ENCODE measurements at regions not wholly inside any gene's neighbourhood (a gene's known extent, or its start where the extent isn't known, plus 50 kb on each side); places are given as distances from the start of the nearest gene placed in this dataset.
A peak's percentile ranks its signal among the peaks of the same experiment; 100 is the strongest.

DNA sequence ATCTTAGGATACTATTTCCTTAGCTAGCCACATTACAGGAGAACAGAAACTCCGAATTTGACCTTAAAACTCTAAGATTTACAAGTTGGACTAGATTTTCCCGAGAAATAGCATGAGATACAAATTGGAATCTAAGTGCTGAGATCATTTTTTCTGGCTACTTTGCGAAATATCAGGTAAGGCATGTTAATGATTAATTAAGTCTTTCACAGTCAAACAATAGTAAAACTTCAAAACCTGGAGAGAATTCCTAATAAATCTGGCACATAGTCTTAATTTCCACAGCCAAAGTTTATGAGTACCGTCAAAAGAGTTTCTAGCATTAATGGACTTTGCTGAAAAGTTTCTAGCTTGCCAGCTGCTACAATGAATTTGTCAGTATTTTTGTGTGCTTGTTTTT lies 379.5 kb upstream of the TOM1L1 start:
- Histone ChIP-seq H3K9me3 (ENCODE audit: insufficient read depth, low read depth, low read length) (no peaks in the 10 kb centered on the region), H3K4me3 (ENCODE audit: low read length) (no peak overlapping the region), H3K9ac (ENCODE audit: low read depth, low read length) (no peak overlapping the region), H3K27me3 (ENCODE audit: insufficient read depth, low read length) (no peaks in the 10 kb centered on the region), H3K27ac (ENCODE audit: low read length) (no peak overlapping the region), H3K36me3 (ENCODE audit: insufficient read depth, low read depth, low read length) (no peaks in the 10 kb centered on the region), H3K4me1 (ENCODE audit: insufficient read depth, low read length) (no peaks in the 10 kb centered on the region)

DNA sequence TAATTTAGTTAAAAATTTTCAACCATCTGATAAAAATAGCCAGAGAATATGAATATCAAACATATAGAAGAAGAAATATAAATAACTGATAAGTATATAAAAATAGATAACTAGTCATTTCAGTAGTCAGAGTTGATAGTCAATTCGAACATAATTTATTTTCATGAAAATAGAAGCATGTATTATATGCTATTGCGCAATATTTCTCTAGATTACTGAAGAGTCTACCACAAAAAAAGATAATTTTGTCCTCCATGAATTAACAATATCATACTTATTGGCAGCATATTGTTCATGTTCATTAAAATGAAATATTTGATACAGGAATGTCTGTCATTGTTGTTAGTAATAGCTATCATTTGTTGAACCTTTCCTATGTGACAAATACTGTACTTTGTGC lies 376.2 kb upstream of the TOM1L1 start:
- Histone ChIP-seq H3K4me3 (ENCODE audit: low read length) (no peak overlapping the region), H3K4me1 (ENCODE audit: insufficient read depth, low read length) (no peaks in the 10 kb centered on the region), H3K9me3 (ENCODE audit: insufficient read depth, low read depth, low read length) (no peaks in the 10 kb centered on the region), H3K36me3 (ENCODE audit: insufficient read depth, low read depth, low read length) (no peaks in the 10 kb centered on the region), H3K27ac (ENCODE audit: low read length) (no peak overlapping the region), H3K9ac (ENCODE audit: low read depth, low read length) (no peak overlapping the region), H3K27me3 (ENCODE audit: insufficient read depth, low read length) (no peaks in the 10 kb centered on the region)

GRCh38 chr17:54527941-54528340 lies 372.7 kb upstream of the TOM1L1 start:
- no peaks in the 10 kb centered on the region for H3K9me3 ChIP-seq (ENCODE audit: insufficient read depth, low read depth, low read length)
- H3K4me3 ChIP-seq (ENCODE audit: low read length) = no peak overlapping the region
- no peaks in the 10 kb centered on the region for H3K36me3 ChIP-seq (ENCODE audit: insufficient read depth, low read depth, low read length)

GRCh38 chr17:54530398-54530797 lies 370.3 kb upstream of the TOM1L1 start:
- Histone ChIP-seq H3K36me3 (ENCODE audit: insufficient read depth, low read depth, low read length) (no peaks in the 10 kb centered on the region), H3K27ac (ENCODE audit: low read length) (no peak overlapping the region), H3K4me3 (ENCODE audit: low read length) (no peak overlapping the region), H3K27me3 (ENCODE audit: insufficient read depth, low read length) (no peaks in the 10 kb centered on the region), H3K4me1 (ENCODE audit: insufficient read depth, low read length) (no peaks in the 10 kb centered on the region), H3K9me3 (ENCODE audit: insufficient read depth, low read depth, low read length) (no peaks in the 10 kb centered on the region), H3K9ac (ENCODE audit: low read depth, low read length) (no peak overlapping the region)

More at GRCh38 chr17:54527941-54528340, 372.7 kb upstream of the TOM1L1 start:
- Histone ChIP-seq H3K9ac (ENCODE audit: low read depth, low read length) (no peak overlapping the region), H3K27me3 (ENCODE audit: insufficient read depth, low read length) (no peaks in the 10 kb centered on the region), H3K27ac (ENCODE audit: low read length) (no peak overlapping the region), H3K4me1 (ENCODE audit: insufficient read depth, low read length) (no peaks in the 10 kb centered on the region)

- Histone ChIP-seq H3K4me1 (ENCODE audit: insufficient read depth, low read length) (no peaks in the 10 kb centered on the region), H3K27me3 (ENCODE audit: insufficient read depth, low read length) (no peaks in the 10 kb centered on the region), H3K27ac (ENCODE audit: low read length) (no peak overlapping the region), H3K36me3 (ENCODE audit: insufficient read depth, low read depth, low read length) (no peaks in the 10 kb centered on the region), H3K9ac (ENCODE audit: low read depth, low read length) (no peak overlapping the region), H3K9me3 (ENCODE audit: insufficient read depth, low read depth, low read length) (no peaks in the 10 kb centered on the region), H3K4me3 (ENCODE audit: low read length) (no peak overlapping the region)
Measured at GRCh38 chr17:54536306-54536705, 364.3 kb upstream of the TOM1L1 start.

DNA sequence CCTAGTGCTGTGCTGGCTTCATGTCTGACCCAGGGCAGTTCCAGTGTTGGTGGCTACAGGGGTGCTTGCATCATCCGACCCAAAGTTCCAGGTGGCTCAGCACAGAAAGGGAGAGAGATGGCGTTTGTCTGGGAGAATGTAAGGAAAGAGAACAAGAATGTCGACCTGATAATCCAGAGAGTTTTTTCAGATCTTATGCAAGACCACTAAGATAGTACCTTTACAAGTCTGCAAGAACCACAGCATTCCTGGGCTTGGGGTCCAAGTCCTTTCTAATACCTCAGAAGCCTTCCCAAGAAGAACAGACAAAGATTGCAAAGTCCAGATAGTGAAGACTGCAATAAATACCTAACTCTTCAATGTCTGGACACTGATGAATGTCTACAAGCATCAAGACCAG lies 363.0 kb upstream of the TOM1L1 start:
- Histone ChIP-seq H3K9ac (ENCODE audit: low read depth, low read length) (no peak overlapping the region), H3K27me3 (ENCODE audit: insufficient read depth, low read length) (no peaks in the 10 kb centered on the region), H3K27ac (ENCODE audit: low read length) (no peak overlapping the region), H3K9me3 (ENCODE audit: insufficient read depth, low read depth, low read length) (no peaks in the 10 kb centered on the region), H3K36me3 (ENCODE audit: insufficient read depth, low read depth, low read length) (no peaks in the 10 kb centered on the region), H3K4me1 (ENCODE audit: insufficient read depth, low read length) (no peaks in the 10 kb centered on the region), H3K4me3 (ENCODE audit: low read length) (no peak overlapping the region)

- Histone ChIP-seq H3K36me3 (ENCODE audit: insufficient read depth, low read depth, low read length) (no peaks in the 10 kb centered on the region), H3K27me3 (ENCODE audit: insufficient read depth, low read length) (no peaks in the 10 kb centered on the region), H3K27ac (ENCODE audit: low read length) (no peak overlapping the region), H3K9me3 (ENCODE audit: insufficient read depth, low read depth, low read length) (no peaks in the 10 kb centered on the region), H3K9ac (ENCODE audit: low read depth, low read length) (no peak overlapping the region), H3K4me3 (ENCODE audit: low read length) (no peak overlapping the region), H3K4me1 (ENCODE audit: insufficient read depth, low read length) (peaks cover 5% of the 10 kb centered on the region; the same call in 1 of the 2 replicates)
Measured at GRCh38 chr17:54544249-54544648, 356.4 kb upstream of the TOM1L1 start.

DNA sequence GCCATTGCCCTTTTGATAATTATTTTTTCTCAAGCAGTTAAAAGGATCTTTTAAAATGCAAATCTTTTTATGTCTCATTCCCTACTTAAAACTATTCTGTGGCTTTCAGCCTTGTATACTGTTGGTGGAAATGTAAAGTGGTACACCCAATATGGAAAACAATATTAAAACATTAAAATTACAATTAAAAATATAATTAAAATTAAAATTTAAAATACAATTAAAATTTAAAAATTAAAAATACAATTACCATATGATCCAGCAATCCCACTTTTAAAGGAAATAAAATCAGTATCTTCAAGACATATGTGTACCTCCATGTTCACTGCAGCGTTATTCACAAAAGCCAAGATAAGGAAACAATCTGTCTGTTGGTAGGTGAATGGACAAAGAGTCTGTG lies 340.8 kb upstream of the TOM1L1 start:
- H3K36me3 ChIP-seq (ENCODE audit: insufficient read depth, low read depth, low read length) = no peaks in the 10 kb centered on the region
- no peaks in the 10 kb centered on the region for H3K4me1 ChIP-seq (ENCODE audit: insufficient read depth, low read length)
- H3K27me3 ChIP-seq (ENCODE audit: insufficient read depth, low read length) = no peaks in the 10 kb centered on the region
- no peak overlapping the region for H3K9ac ChIP-seq (ENCODE audit: low read depth, low read length)
- H3K4me3 ChIP-seq (ENCODE audit: low read length) = no peak overlapping the region
- H3K27ac ChIP-seq (ENCODE audit: low read length) = no peak overlapping the region
- no peaks in the 10 kb centered on the region for H3K9me3 ChIP-seq (ENCODE audit: insufficient read depth, low read depth, low read length)

- Histone ChIP-seq H3K9me3 (ENCODE audit: insufficient read depth, low read depth, low read length) (no peaks in the 10 kb centered on the region), H3K4me3 (ENCODE audit: low read length) (no peak overlapping the region), H3K9ac (ENCODE audit: low read depth, low read length) (no peak overlapping the region), H3K36me3 (ENCODE audit: insufficient read depth, low read depth, low read length) (no peaks in the 10 kb centered on the region), H3K4me1 (ENCODE audit: insufficient read depth, low read length) (no peaks in the 10 kb centered on the region), H3K27ac (ENCODE audit: low read length) (no peak overlapping the region), H3K27me3 (ENCODE audit: insufficient read depth, low read length) (no peaks in the 10 kb centered on the region)
Measured at GRCh38 chr17:54608634-54609155, 292.0 kb upstream of the TOM1L1 start.

GRCh38 chr17:54620399-54620978 lies 280.2 kb upstream of the TOM1L1 start:
- H3K4me3 ChIP-seq (ENCODE audit: low read length) = no peak overlapping the region
- no peak overlapping the region for H3K9ac ChIP-seq (ENCODE audit: low read depth, low read length)
- H3K4me1 ChIP-seq (ENCODE audit: insufficient read depth, low read length) = peaks cover 2% of the 10 kb centered on the region; the same call in 1 of the 2 replicates
- no peaks in the 10 kb centered on the region for H3K9me3 ChIP-seq (ENCODE audit: insufficient read depth, low read depth, low read length)
- no peaks in the 10 kb centered on the region for H3K27me3 ChIP-seq (ENCODE audit: insufficient read depth, low read length)
- no peak overlapping the region for H3K27ac ChIP-seq (ENCODE audit: low read length)
- H3K36me3 ChIP-seq (ENCODE audit: insufficient read depth, low read depth, low read length) = no peaks in the 10 kb centered on the region

- no peak overlapping the region for H3K9ac ChIP-seq (ENCODE audit: low read depth, low read length)
- H3K27me3 ChIP-seq (ENCODE audit: insufficient read depth, low read length) = no peaks in the 10 kb centered on the region
- H3K27ac ChIP-seq (ENCODE audit: low read length) = no peak overlapping the region
- H3K9me3 ChIP-seq (ENCODE audit: insufficient read depth, low read depth, low read length) = no peaks in the 10 kb centered on the region
- no peak overlapping the region for H3K4me3 ChIP-seq (ENCODE audit: low read length)
- H3K36me3 ChIP-seq (ENCODE audit: insufficient read depth, low read depth, low read length) = no peaks in the 10 kb centered on the region
- peaks cover 33% of the 10 kb centered on the region for H3K4me1 ChIP-seq (ENCODE audit: insufficient read depth, low read length)
Measured at GRCh38 chr17:54623746-54624145, 276.9 kb upstream of the TOM1L1 start.

DNA sequence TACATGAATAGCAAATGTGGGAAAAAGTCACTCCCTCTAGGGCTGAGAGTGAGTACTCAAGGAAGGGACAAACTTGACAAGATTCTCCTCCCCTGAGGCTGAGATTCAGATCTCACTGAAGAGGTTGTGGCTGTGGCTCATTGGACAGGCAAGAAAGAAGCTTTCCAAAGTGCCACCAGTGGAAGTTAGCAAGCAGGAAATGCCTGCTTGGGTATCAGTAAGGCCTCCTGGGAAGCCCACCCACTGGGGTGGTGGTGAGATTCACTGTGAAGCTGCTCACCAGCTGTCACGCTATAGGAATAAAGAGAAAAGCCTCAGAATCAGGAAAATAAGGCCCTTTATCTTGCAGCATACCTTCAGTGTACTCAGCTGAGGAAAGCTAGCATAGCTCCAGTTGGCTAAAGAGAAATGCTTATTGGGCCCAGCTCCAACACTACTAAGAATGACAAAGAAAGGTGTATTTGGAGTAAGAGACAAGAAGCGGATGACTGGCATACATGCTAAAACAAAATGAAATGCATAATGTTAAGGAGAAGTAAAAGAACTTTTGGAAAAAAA lies 274.4 kb upstream of the TOM1L1 start:
- Histone ChIP-seq H3K4me3 (ENCODE audit: low read length) (0 out of 2 replicates have a peak overlapping the region, but pooled peaks have one; percentile 14), H3K9ac (ENCODE audit: low read depth, low read length) (peak overlapping the region; percentile 60; the same call in 1 of the 2 replicates), H3K36me3 (ENCODE audit: insufficient read depth, low read depth, low read length) (no peaks in the 10 kb centered on the region), H3K27me3 (ENCODE audit: insufficient read depth, low read length) (no peaks in the 10 kb centered on the region), H3K27ac (ENCODE audit: low read length) (peak overlapping the region; percentile 64), H3K9me3 (ENCODE audit: insufficient read depth, low read depth, low read length) (no peaks in the 10 kb centered on the region), H3K4me1 (ENCODE audit: insufficient read depth, low read length) (peaks cover 34% of the 10 kb centered on the region)

All from iPS-20b (cell line).